Fibroblast of villous mesenchyme (primary cell): ENCODE measurements at regions not wholly inside any gene's neighbourhood (a gene's known extent, or its start where the extent isn't known, plus 50 kb on each side); places are given as distances from the start of the nearest gene placed in this dataset.

Source experiments
- DNase-seq: peaks from one replicate; pipeline ENCODE4 v3.0.0-alpha.2; 2010; ENCODE audit warnings: low read depth
- H3K4me3 ChIP-seq: 2 replicates; pipeline ENCODE4 v1.5.1; 2011; ENCODE audit warnings: low read depth, mild to moderate bottlenecking, low read length
- CTCF ChIP-seq: IDR thresholded peaks from 2 replicates; pipeline ENCODE4 v1.5.1; 2012; ENCODE audit warnings: low read depth, mild to moderate bottlenecking, low read length; ENCODE audit not compliant: insufficient read depth

- DNase-seq: peak; percentile 20
- no peak overlapping the region for H3K4me3 ChIP-seq
- no peak for TF ChIP-seq CTCF
Measured at GRCh38 chr2:57181315-57182038, 865.1 kb upstream of the VRK2 start.

- TF ChIP-seq CTCF: no peak
- DNase-seq: no peak
- H3K4me3 ChIP-seq: no peak overlapping the region
Measured at GRCh38 chr2:57182916-57183315, 863.7 kb upstream of the VRK2 start.

GRCh38 chr2:57185568-57185967, 861.0 kb upstream of the VRK2 start:
- no peak for TF ChIP-seq CTCF
- DNase-seq: no peak
- no peak overlapping the region for H3K4me3 ChIP-seq

GRCh38 chr2:57190007-57190406, 856.6 kb upstream of the VRK2 start:
- H3K4me3 ChIP-seq: no peak overlapping the region
- DNase-seq: no peak
- no peak for TF ChIP-seq CTCF

DNA sequence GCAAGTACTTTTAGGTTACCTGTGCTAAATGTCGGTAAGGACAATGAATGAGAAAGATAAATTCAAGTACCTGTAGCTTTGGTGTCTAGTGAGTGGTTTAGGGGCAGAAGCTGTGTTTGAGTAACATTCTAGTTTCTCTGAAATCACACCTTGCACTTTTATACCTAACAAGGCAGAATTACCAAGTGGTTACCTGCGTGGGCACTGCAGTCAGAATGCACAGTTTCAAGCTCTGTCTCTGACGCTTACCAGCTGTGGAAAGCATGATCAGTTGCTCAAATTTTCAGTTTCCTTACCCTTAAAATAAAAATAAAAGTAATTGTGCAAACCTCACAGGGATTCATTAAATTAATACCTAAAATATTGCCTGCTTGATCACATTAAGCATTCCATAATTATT, 846.9 kb upstream of the VRK2 start:
- no peak for DNase-seq
- no peak for TF ChIP-seq CTCF
- no peak overlapping the region for H3K4me3 ChIP-seq

- no peak overlapping the region for H3K4me3 ChIP-seq
- TF ChIP-seq CTCF: no peak
- no peak for DNase-seq
Measured at GRCh38 chr2:57204364-57204763, 842.2 kb upstream of the VRK2 start.

GRCh38 chr2:57205241-57205640, 841.4 kb upstream of the VRK2 start:
- no peak overlapping the region for H3K4me3 ChIP-seq
- TF ChIP-seq CTCF: no peak
- DNase-seq: no peak
